PC-3 (cell line): ENCODE measurements at regions not wholly inside any gene's neighbourhood (a gene's known extent, or its start where the extent isn't known, plus 50 kb on each side); places are given as distances from the start of the nearest gene placed in this dataset.

ENCODE experiments used
- ATAC-seq: fragments of 200-7000 bp; cut with Tn5 transposase; 2 replicates; pipeline ENCODE4 v1.9.1; 2020; ENCODE audit warnings: mild to moderate bottlenecking, moderate library complexity
- BruUV-seq: library from RNA; stranded (reverse); fragments of 400-500 nt; replicated peaks from 2 replicates; lab custom pipeline; 2021; lab: Mats Ljungman, UMichigan
- CTCF ChIA-PET: fragments of 300-600 bp; sonication (Branson Sonifier 250); formaldehyde crosslinking; loops from one replicate; lab custom pipeline; 2022; ENCODE audit warnings: antibody characterized with exemption; lab: Charles Lee
- POLR2A ChIA-PET: fragments of 300-600 bp; sonication (Branson Sonifier 250); formaldehyde crosslinking; loops from one replicate; lab custom pipeline; 2022; ENCODE audit warnings: antibody characterized with exemption; ENCODE audit not compliant: unreplicated experiment; lab: Charles Lee
- DNase-seq: peaks from one replicate; pipeline ENCODE4 v3.0.0-alpha.2; 2015
- H2AFZ ChIP-seq: fragments of 300-600 bp; sonication (generic); 2 replicates; pipeline ENCODE4 v1.6.0; 2016; ENCODE audit warnings: antibody characterized with exemption, low read length
- H3F3A ChIP-seq: fragments of 300-600 bp; sonication (generic); one replicate; pipeline ENCODE4 v1.6.0; 2017; ENCODE audit warnings: antibody characterized with exemption, low read length, control low read depth, mild to moderate bottlenecking; ENCODE audit not compliant: unreplicated experiment
- H3K27ac ChIP-seq: fragments of 300-600 bp; sonication (generic); 2 replicates; pipeline ENCODE4 v1.5.1; 2016; ENCODE audit warnings: mild to moderate bottlenecking, low read length
- H3K27me3 ChIP-seq: fragments of 300-600 bp; sonication (generic); 2 replicates; pipeline ENCODE4 v1.6.1; 2016; ENCODE audit warnings: low read length, mixed read lengths
- H3K36me3 ChIP-seq: fragments of 300-600 bp; sonication (generic); 2 replicates; pipeline ENCODE4 v1.6.1; 2016; ENCODE audit warnings: low read depth, mixed run types, low read length, mixed read lengths
- H3K4me1 ChIP-seq: fragments of 300-600 bp; sonication (generic); 2 replicates; pipeline ENCODE4 v1.5.1; 2016; ENCODE audit warnings: low read length; ENCODE audit not compliant: insufficient read depth
- H3K4me2 ChIP-seq: fragments of 300-600 bp; sonication (generic); 2 replicates; pipeline ENCODE4 v1.6.0; 2016; ENCODE audit warnings: low read length
- H3K4me3 ChIP-seq: fragments of 300-600 bp; sonication (generic); 2 replicates; pipeline ENCODE4 v1.5.1; 2016; ENCODE audit warnings: mild to moderate bottlenecking, low read length, mixed read lengths
- H3K79me2 ChIP-seq: fragments of 300-600 bp; sonication (generic); 2 replicates; pipeline ENCODE4 v1.6.1; 2017; ENCODE audit warnings: low read length, mixed read lengths
- H3K9ac ChIP-seq: fragments of 300-600 bp; sonication (generic); 2 replicates; pipeline ENCODE4 v1.6.0; 2016; ENCODE audit warnings: mild to moderate bottlenecking, low read length
- H3K9me2 ChIP-seq: fragments of 300-600 bp; sonication (generic); replicated peaks from 2 replicates; pipeline ENCODE4 v1.6.1; 2016; ENCODE audit warnings: mixed run types, low read length, mixed read lengths
- H3K9me3 ChIP-seq: fragments of 300-600 bp; sonication (generic); 2 replicates; pipeline ENCODE4 v1.6.1; 2016; ENCODE audit warnings: low read length, mixed read lengths
- H4K20me1 ChIP-seq: fragments of 300-600 bp; sonication (generic); 2 replicates; pipeline ENCODE4 v1.6.1; 2016; ENCODE audit warnings: low read length, mixed read lengths
- EZH2 ChIP-seq: fragments of 300-600 bp; sonication (generic); IDR thresholded peaks from one replicate; pipeline ENCODE4 v1.6.1; 2017; ENCODE audit warnings: antibody characterized with exemption, mild to moderate bottlenecking, low read length; ENCODE audit not compliant: unreplicated experiment
- EZH2phosphoT487 ChIP-seq: fragments of 300-600 bp; sonication (generic); IDR thresholded peaks from 2 replicates; pipeline ENCODE4 v1.6.1; 2018; ENCODE audit warnings: mild to moderate bottlenecking, antibody characterized with exemption, low read length, borderline replicate concordance
- intact Hi-C: fragments of 100-400 bp; cut with micrococcal nuclease; formaldehyde crosslinking; loops from 2 replicates; pipeline ENCODE4 v1.9.0; 2023
- TF ChIP-seq, protein P1 (sequence below): fragments of 300-600 bp; sonication (generic); conservative IDR thresholded peaks from 2 replicates; pipeline ENCODE4 v1.5.1; 2017; ENCODE audit warnings: antibody characterized with exemption, low read depth, mild to moderate bottlenecking, low read length

DNA sequence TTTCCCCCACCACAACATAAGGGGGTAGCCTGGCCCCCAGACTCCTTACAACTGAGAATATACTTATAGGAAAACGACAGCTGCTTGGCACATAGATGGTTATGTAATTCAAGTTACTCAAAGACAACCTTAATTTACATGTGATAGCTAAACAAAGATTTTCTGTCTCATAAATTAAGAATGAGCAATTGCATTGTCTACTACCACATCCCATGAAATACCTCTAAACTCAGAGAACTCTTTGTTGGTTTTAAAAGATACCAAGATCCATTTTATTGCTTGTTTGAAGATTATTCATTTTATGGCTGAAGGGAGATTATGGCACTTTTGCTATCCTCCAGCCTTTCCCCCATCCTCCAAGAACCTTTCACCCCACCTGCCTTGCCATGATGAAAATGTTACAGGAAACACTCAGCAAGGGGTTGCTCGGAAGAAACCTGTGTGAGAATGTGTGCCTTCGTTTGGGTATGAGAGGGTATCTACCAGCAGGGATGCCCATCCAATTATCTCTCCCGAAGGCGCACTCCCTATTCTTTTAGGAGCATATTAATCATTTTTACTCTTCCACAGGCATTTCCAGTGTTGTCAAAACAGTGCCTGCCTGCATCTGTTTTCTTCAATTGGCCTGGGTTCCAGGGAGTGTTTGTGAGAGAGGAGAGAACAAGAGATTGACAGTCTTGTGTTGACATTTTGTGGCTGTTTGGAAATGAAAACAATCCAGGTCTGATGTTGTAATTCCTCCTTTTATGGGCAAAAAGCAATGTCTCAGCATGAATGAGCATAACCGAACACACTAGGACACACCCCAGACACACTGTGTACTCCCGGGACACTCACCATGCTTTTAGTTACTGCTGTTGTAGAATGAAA is 208.0 kb upstream of the ANKRD55 start:
- CTCF ChIA-PET, result no interaction called here
- peak; percentile 47 for DNase-seq
- no peak for ATAC-seq

DNA sequence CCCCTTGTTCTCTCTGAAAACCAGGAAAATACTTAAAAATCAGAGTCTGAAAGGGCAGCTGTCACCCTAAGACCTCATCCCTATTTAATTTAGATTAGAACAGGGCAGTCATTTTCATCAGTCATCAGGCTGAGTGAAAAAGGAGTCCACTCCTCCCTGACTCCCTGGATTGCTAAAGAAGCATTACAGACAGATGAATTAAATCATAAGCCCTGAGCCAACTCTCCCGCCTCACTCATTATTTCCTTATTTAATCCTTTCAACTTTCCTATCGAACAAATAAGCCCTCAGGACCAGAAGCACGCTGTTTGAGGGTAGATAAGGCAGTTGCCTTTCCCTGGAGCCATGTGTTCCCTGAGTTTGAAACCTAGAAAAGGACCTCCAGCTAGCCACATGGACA is 201.9 kb upstream of the ANKRD55 start:
- no TSS peak for BruUV-seq

More for the DNA sequence above, 208.0 kb upstream of the ANKRD55 start:
- H4K20me1 ChIP-seq, result no peaks in the 10 kb centered on the region
- intact Hi-C loops, result no loop called here
- no peak overlapping the region for H3K9ac ChIP-seq
- no peaks in the 10 kb centered on the region for H3K9me3 ChIP-seq
- H2AFZ ChIP-seq, result no peak overlapping the region
- no TSS peak for BruUV-seq
- no peaks in the 10 kb centered on the region for H3K27me3 ChIP-seq
- H3K4me3 ChIP-seq, result no peak overlapping the region
- no peaks in the 10 kb centered on the region for H3K79me2 ChIP-seq
- no peak overlapping the region for H3K4me2 ChIP-seq
- H3K4me1 ChIP-seq, result no peaks in the 10 kb centered on the region
- H3K36me3 ChIP-seq, result no peaks in the 10 kb centered on the region
- no peak overlapping the region for H3K27ac ChIP-seq
- no peaks in the 10 kb centered on the region for H3K9me2 ChIP-seq
- TF ChIP-seq, protein P1, sequence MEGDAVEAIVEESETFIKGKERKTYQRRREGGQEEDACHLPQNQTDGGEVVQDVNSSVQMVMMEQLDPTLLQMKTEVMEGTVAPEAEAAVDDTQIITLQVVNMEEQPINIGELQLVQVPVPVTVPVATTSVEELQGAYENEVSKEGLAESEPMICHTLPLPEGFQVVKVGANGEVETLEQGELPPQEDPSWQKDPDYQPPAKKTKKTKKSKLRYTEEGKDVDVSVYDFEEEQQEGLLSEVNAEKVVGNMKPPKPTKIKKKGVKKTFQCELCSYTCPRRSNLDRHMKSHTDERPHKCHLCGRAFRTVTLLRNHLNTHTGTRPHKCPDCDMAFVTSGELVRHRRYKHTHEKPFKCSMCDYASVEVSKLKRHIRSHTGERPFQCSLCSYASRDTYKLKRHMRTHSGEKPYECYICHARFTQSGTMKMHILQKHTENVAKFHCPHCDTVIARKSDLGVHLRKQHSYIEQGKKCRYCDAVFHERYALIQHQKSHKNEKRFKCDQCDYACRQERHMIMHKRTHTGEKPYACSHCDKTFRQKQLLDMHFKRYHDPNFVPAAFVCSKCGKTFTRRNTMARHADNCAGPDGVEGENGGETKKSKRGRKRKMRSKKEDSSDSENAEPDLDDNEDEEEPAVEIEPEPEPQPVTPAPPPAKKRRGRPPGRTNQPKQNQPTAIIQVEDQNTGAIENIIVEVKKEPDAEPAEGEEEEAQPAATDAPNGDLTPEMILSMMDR, result no peak
- TF ChIP-seq EZH2 (no peak), EZH2phosphoT487 (no peak)
- no peaks in the 10 kb centered on the region for H3F3A ChIP-seq
- POLR2A ChIA-PET, result no interaction called here

More for the DNA sequence above, 201.9 kb upstream of the ANKRD55 start:
- H3K9me2 ChIP-seq, result no peaks in the 10 kb centered on the region
- no peak overlapping the region for H2AFZ ChIP-seq
- DNase-seq, result no peak
- no peaks in the 10 kb centered on the region for H3K79me2 ChIP-seq
- no peaks in the 10 kb centered on the region for H3K27me3 ChIP-seq
- H3F3A ChIP-seq, result no peaks in the 10 kb centered on the region
- H4K20me1 ChIP-seq, result no peaks in the 10 kb centered on the region
- no peaks in the 10 kb centered on the region for H3K9me3 ChIP-seq
- H3K4me3 ChIP-seq, result no peak overlapping the region
- no peaks in the 10 kb centered on the region for H3K4me1 ChIP-seq
- intact Hi-C loops, result no loop called here
- no peaks in the 10 kb centered on the region for H3K36me3 ChIP-seq
- no peak overlapping the region for H3K9ac ChIP-seq
- ChIA-PET POLR2A (no interaction called here), CTCF (no interaction called here)
- no peak overlapping the region for H3K4me2 ChIP-seq
- no peak for ATAC-seq
- H3K27ac ChIP-seq, result no peak overlapping the region
- TF ChIP-seq EZH2phosphoT487, result no peak
- TF ChIP-seq EZH2, result no peak
- TF ChIP-seq, protein P1, result no peak
